ENCODE measurements at regions not wholly inside any gene's neighbourhood (a gene's known extent, or its start where the extent isn't known, plus 50 kb on each side); places are given as distances from the start of the nearest gene placed in this dataset. TPM values are rescaled to one million over a fixed set of nuclear protein-coding genes. Genes with fewer than 3 reads are reported as not detected.

- Histone ChIP-seq H3K27ac (ENCODE audit: control insufficient read depth, insufficient read depth) (no peak overlapping the region), H3K4me2 (ENCODE audit: control insufficient read depth, insufficient read depth) (no peak overlapping the region), H3K36me3 (ENCODE audit: control insufficient read depth in 2 of 2, insufficient read depth in 2 of 2, low read length in 1 of 2) (no peaks in the 10 kb centered on the region), H2AFZ (ENCODE audit: control insufficient read depth, low read depth, low read length) (no peak overlapping the region), H3K9me3 (replicated peaks; ENCODE audit: control insufficient read depth, insufficient read depth, low read length) (no peaks in the 10 kb centered on the region), H3K4me3 (no peak overlapping the region), H3K9ac (ENCODE audit: control insufficient read depth, insufficient read depth, low read length) (no peak overlapping the region), H4K20me1 (ENCODE audit: control insufficient read depth, insufficient read depth) (no peaks in the 10 kb centered on the region), H3K27me3 (replicated peaks in 1 of 2; ENCODE audit: control insufficient read depth in 2 of 2, insufficient read depth in 2 of 2, low read length in 1 of 2) (no peaks in the 10 kb centered on the region), H3K79me2 (ENCODE audit: control insufficient read depth, insufficient read depth, low read length) (no peaks in the 10 kb centered on the region), H3K4me1 (ENCODE audit: control insufficient read depth, insufficient read depth, low read length) (no peaks in the 10 kb centered on the region)
- intact Hi-C loops (cut with micrococcal nuclease; ENCODE audit: unreplicated experiment) (no loop called here), in situ Hi-C loops (cut with MboI) (no loop called here)
- BruUV-seq (replicated peaks): no TSS peak
- DNase-seq (ENCODE audit: low read depth, low spot score) (no peak), FAIRE-seq (no peak), ATAC-seq (no peak)
- POLR2A ChIA-PET: no interaction called here
- 0% methylated on average over 1 of the region's 1 CpG for WGBS (ENCODE audit: insufficient coverage, insufficient replicate concordance, low lambda C conversion rate, missing lambda C conversion rate)
- RAD21 ChIA-PET (ENCODE audit: unreplicated experiment): no interaction called here
- CTCF ChIA-PET: no interaction called here
- SMC1A ChIA-PET (ENCODE audit: uncharacterized antibody, unreplicated experiment): interaction anchor here (1.0 to 1.6 kb wide), 4 partner anchors 9 to 64 kb away, joined by 3 to 6 read pairs (median 4); no protein-coding TSS in a partner anchor
- TF ChIP-seq IKZF1 (conservative IDR thresholded peaks at IDR 0.05) (no peak), SKIL (IDR thresholded peaks at IDR 0.05; ENCODE audit: low read depth, poor library complexity, severe bottlenecking) (no peak), RAD21 (IDR thresholded peaks at IDR 0.05; ENCODE audit: insufficient read depth, low read depth, low read length) (no peak)
Measured at GRCh38 chr4:119678761-119679160, 50.2 kb upstream of the PDE5A start.

Small RNAs in the stretch of these regions (small RNA-seq; reads per million reads assigned to genes)
- not detected for gene RF00019

Data from GM12878 (cell line).